ENCODE measurements at regions not wholly inside any gene's neighbourhood (a gene's known extent, or its start where the extent isn't known, plus 50 kb on each side); places are given as distances from the start of the nearest gene placed in this dataset.

- Histone ChIP-seq H3K36me3 (ENCODE audit: insufficient read depth, low read length, poor library complexity, severe bottlenecking) (no peaks in the 10 kb centered on the region), H3K27ac (ENCODE audit: low read depth, low read length, poor library complexity, severe bottlenecking) (no peak overlapping the region), H3K4me3 (ENCODE audit: low read depth, low read length, poor library complexity, severe bottlenecking) (no peak overlapping the region), H3K9me3 (ENCODE audit: low read depth, low read length, poor library complexity, severe bottlenecking) (no peaks in the 10 kb centered on the region), H3K27me3 (replicated peaks; ENCODE audit: insufficient read depth, low read depth, low read length, poor library complexity) (peaks cover 74% of the 10 kb centered on the region), H3K4me1 (ENCODE audit: insufficient read depth, low read length, poor library complexity, severe bottlenecking) (no peaks in the 10 kb centered on the region)
- ChIA-PET POLR2A (ENCODE audit: low non-redundant PET) (no interaction called here), CTCF (no interaction called here)
- TF ChIP-seq EZH2 (IDR thresholded peaks at IDR 0.05; ENCODE audit: borderline replicate concordance, low read depth, low read length, poor library complexity, severe bottlenecking) (no peak), CTCF (conservative IDR thresholded peaks at IDR 0.05; ENCODE audit: low read depth, low read length) (no peak)
- intact Hi-C loops (cut with micrococcal nuclease; ENCODE audit: unreplicated experiment): no loop called here
- no TSS peak for BruUV-seq (replicated peaks)
- no peak for DNase-seq (ENCODE audit: low spot score)
Observed at GRCh38 chr4:187094144-187094543, 370.5 kb upstream of the FAT1 start.

GRCh38 chr4:187098429-187098828, 374.8 kb upstream of the FAT1 start:
- no peak for DNase-seq (ENCODE audit: low spot score)
- intact Hi-C loops (cut with micrococcal nuclease; ENCODE audit: unreplicated experiment): no loop called here
- TF ChIP-seq CTCF (conservative IDR thresholded peaks at IDR 0.05; ENCODE audit: low read depth, low read length) (no peak), EZH2 (IDR thresholded peaks at IDR 0.05; ENCODE audit: borderline replicate concordance, low read depth, low read length, poor library complexity, severe bottlenecking) (no peak)
- ChIA-PET POLR2A (ENCODE audit: low non-redundant PET) (no interaction called here), CTCF (no interaction called here)
- no peaks in the 10 kb centered on the region for H3K4me1 ChIP-seq (ENCODE audit: insufficient read depth, low read length, poor library complexity, severe bottlenecking)
- no TSS peak for BruUV-seq (replicated peaks)
- peaks cover 90% of the 10 kb centered on the region for H3K27me3 ChIP-seq (replicated peaks; ENCODE audit: insufficient read depth, low read depth, low read length, poor library complexity)
- no peak overlapping the region for H3K4me3 ChIP-seq (ENCODE audit: low read depth, low read length, poor library complexity, severe bottlenecking)
- H3K36me3 ChIP-seq (ENCODE audit: insufficient read depth, low read length, poor library complexity, severe bottlenecking): no peaks in the 10 kb centered on the region
- no peaks in the 10 kb centered on the region for H3K9me3 ChIP-seq (ENCODE audit: low read depth, low read length, poor library complexity, severe bottlenecking)
- H3K27ac ChIP-seq (ENCODE audit: low read depth, low read length, poor library complexity, severe bottlenecking): no peak overlapping the region

- no peaks in the 10 kb centered on the region for H3K36me3 ChIP-seq (ENCODE audit: insufficient read depth, low read length, poor library complexity, severe bottlenecking)
- H3K27me3 ChIP-seq (replicated peaks; ENCODE audit: insufficient read depth, low read depth, low read length, poor library complexity): peaks cover 94% of the 10 kb centered on the region
- no peaks in the 10 kb centered on the region for H3K9me3 ChIP-seq (ENCODE audit: low read depth, low read length, poor library complexity, severe bottlenecking)
- ChIA-PET CTCF (no interaction called here), POLR2A (ENCODE audit: low non-redundant PET) (no interaction called here)
- no peak for DNase-seq (ENCODE audit: low spot score)
- no peaks in the 10 kb centered on the region for H3K4me1 ChIP-seq (ENCODE audit: insufficient read depth, low read length, poor library complexity, severe bottlenecking)
- no peak overlapping the region for H3K27ac ChIP-seq (ENCODE audit: low read depth, low read length, poor library complexity, severe bottlenecking)
- no peak overlapping the region for H3K4me3 ChIP-seq (ENCODE audit: low read depth, low read length, poor library complexity, severe bottlenecking)
- intact Hi-C loops (cut with micrococcal nuclease; ENCODE audit: unreplicated experiment): no loop called here
- BruUV-seq (replicated peaks): no TSS peak
- no peak for TF ChIP-seq EZH2 (IDR thresholded peaks at IDR 0.05; ENCODE audit: borderline replicate concordance, low read depth, low read length, poor library complexity, severe bottlenecking)
Observed at GRCh38 chr4:187103351-187103750, 379.7 kb upstream of the FAT1 start.

- intact Hi-C loops (cut with micrococcal nuclease; ENCODE audit: unreplicated experiment): no loop called here
- TF ChIP-seq EZH2 (IDR thresholded peaks at IDR 0.05; ENCODE audit: borderline replicate concordance, low read depth, low read length, poor library complexity, severe bottlenecking): no peak
Observed at GRCh38 chr4:187108845-187109244, 385.2 kb upstream of the FAT1 start.

More at GRCh38 chr4:187108845-187109244, 385.2 kb upstream of the FAT1 start:
- Histone ChIP-seq H3K36me3 (ENCODE audit: insufficient read depth, low read length, poor library complexity, severe bottlenecking) (no peaks in the 10 kb centered on the region), H3K9me3 (ENCODE audit: low read depth, low read length, poor library complexity, severe bottlenecking) (no peaks in the 10 kb centered on the region), H3K27me3 (replicated peaks; ENCODE audit: insufficient read depth, low read depth, low read length, poor library complexity) (peaks cover 62% of the 10 kb centered on the region), H3K4me1 (ENCODE audit: insufficient read depth, low read length, poor library complexity, severe bottlenecking) (no peaks in the 10 kb centered on the region), H3K4me3 (ENCODE audit: low read depth, low read length, poor library complexity, severe bottlenecking) (no peak overlapping the region), H3K27ac (ENCODE audit: low read depth, low read length, poor library complexity, severe bottlenecking) (no peak overlapping the region)
- DNase-seq (ENCODE audit: low spot score): no peak
- no TSS peak for BruUV-seq (replicated peaks)
- ChIA-PET CTCF (no interaction called here), POLR2A (ENCODE audit: low non-redundant PET) (interaction anchor here (0.6 kb wide), 1 partner anchor 9 kb away, joined by 5 read pairs; no protein-coding TSS in a partner anchor)

Data from A673 (cell line).